ENCODE measurements at regions not wholly inside any gene's neighbourhood (a gene's known extent, or its start where the extent isn't known, plus 50 kb on each side); places are given as distances from the start of the nearest gene placed in this dataset.

DNA sequence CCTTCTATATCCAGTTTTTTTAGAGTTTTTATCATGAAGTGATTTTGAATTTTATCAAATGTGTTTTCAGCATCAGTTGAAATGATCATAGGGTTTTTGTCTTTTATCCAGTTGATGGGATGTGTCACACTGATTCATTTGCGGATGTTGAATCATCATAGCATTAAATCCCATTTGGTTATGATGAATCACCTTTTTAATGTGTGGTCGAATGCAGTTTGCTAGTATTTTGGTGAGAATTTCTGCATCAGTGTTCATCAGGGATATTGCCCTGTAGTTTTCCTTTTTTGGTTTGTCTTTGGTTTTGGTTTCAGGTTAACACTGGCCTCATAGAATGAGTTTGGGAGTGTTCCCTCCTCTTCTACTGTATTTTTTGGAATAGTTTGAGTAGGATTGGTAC lies 80.3 kb downstream of the DIRAS3 start:
- no peak for TF ChIP-seq EZH2 (IDR thresholded peaks at IDR 0.05; ENCODE audit: borderline replicate concordance, low read depth, low read length, poor library complexity, severe bottlenecking)
- TF ChIP-seq, protein P1, sequence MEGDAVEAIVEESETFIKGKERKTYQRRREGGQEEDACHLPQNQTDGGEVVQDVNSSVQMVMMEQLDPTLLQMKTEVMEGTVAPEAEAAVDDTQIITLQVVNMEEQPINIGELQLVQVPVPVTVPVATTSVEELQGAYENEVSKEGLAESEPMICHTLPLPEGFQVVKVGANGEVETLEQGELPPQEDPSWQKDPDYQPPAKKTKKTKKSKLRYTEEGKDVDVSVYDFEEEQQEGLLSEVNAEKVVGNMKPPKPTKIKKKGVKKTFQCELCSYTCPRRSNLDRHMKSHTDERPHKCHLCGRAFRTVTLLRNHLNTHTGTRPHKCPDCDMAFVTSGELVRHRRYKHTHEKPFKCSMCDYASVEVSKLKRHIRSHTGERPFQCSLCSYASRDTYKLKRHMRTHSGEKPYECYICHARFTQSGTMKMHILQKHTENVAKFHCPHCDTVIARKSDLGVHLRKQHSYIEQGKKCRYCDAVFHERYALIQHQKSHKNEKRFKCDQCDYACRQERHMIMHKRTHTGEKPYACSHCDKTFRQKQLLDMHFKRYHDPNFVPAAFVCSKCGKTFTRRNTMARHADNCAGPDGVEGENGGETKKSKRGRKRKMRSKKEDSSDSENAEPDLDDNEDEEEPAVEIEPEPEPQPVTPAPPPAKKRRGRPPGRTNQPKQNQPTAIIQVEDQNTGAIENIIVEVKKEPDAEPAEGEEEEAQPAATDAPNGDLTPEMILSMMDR (conservative IDR thresholded peaks at IDR 0.05; ENCODE audit: low read depth, low read length) = no peak
